Kidney epithelial cell (primary cell): ENCODE measurements at regions not wholly inside any gene's neighbourhood (a gene's known extent, or its start where the extent isn't known, plus 50 kb on each side); places are given as distances from the start of the nearest gene placed in this dataset.
"Not testable (repeated sequence)": the region's sequence is repeated elsewhere in the genome, so short reads cannot be mapped to it uniquely, and the experiment has no call there.

Experiments
- DNase-seq: peaks from one replicate; pipeline ENCODE4 v3.0.0-alpha.2; 2010; ENCODE audit warnings: low read depth
- H3K27me3 ChIP-seq: 2 replicates; pipeline ENCODE4 v1.6.0; 2011; ENCODE audit warnings: low read length; ENCODE audit not compliant: control insufficient read depth, insufficient read depth
- H3K36me3 ChIP-seq: 2 replicates; pipeline ENCODE4 v1.5.1; 2011; ENCODE audit warnings: low read length; ENCODE audit not compliant: control insufficient read depth, insufficient read depth
- H3K4me3 ChIP-seq: 2 replicates; pipeline ENCODE4 v1.5.1; 2011; ENCODE audit warnings: low read depth, mild to moderate bottlenecking, control low read depth, low read length
- CTCF ChIP-seq: IDR thresholded peaks from 2 replicates; pipeline ENCODE4 v1.5.1; 2011; ENCODE audit warnings: mild to moderate bottlenecking, moderate library complexity, low read length, control low read depth, inconsistent platforms; ENCODE audit not compliant: insufficient read depth, poor library complexity, severe bottlenecking

- Histone ChIP-seq H3K27me3 (no peaks in the 10 kb centered on the region), H3K4me3 (no peak overlapping the region), H3K36me3 (no peaks in the 10 kb centered on the region)
- DNase-seq: no peak
- no peak for TF ChIP-seq CTCF
Observed at GRCh38 chr1:196160066-196160795, 448.0 kb downstream of the KCNT2 start.

GRCh38 chr1:196155586-196155985 lies 452.7 kb downstream of the KCNT2 start:
- TF ChIP-seq CTCF: no peak
- no peak for DNase-seq
- no peaks in the 10 kb centered on the region for H3K27me3 ChIP-seq
- H3K36me3 ChIP-seq: no peaks in the 10 kb centered on the region
- H3K4me3 ChIP-seq: no peak overlapping the region

- DNase-seq: no peak
- no peak for TF ChIP-seq CTCF
- Histone ChIP-seq H3K4me3 (no peak overlapping the region), H3K36me3 (no peaks in the 10 kb centered on the region), H3K27me3 (no peaks in the 10 kb centered on the region)
Observed at GRCh38 chr1:196152975-196153374, 455.3 kb downstream of the KCNT2 start.

GRCh38 chr1:196152086-196152485 lies 456.2 kb downstream of the KCNT2 start:
- Histone ChIP-seq H3K27me3 (no peaks in the 10 kb centered on the region), H3K36me3 (no peaks in the 10 kb centered on the region), H3K4me3 (no peak overlapping the region)
- no peak for TF ChIP-seq CTCF
- no peak for DNase-seq

GRCh38 chr1:196148367-196148970 lies 459.8 kb downstream of the KCNT2 start:
- peak; percentile 31 for TF ChIP-seq CTCF
- DNase-seq: no peak

GRCh38 chr1:196147530-196147929 lies 460.7 kb downstream of the KCNT2 start:
- TF ChIP-seq CTCF: no peak
- Histone ChIP-seq H3K27me3 (no peaks in the 10 kb centered on the region), H3K36me3 (no peaks in the 10 kb centered on the region), H3K4me3 (no peak overlapping the region)
- DNase-seq: no peak

More at GRCh38 chr1:196148367-196148970, 459.8 kb downstream of the KCNT2 start:
- Histone ChIP-seq H3K27me3 (no peaks in the 10 kb centered on the region), H3K36me3 (no peaks in the 10 kb centered on the region), H3K4me3 (no peak overlapping the region)

GRCh38 chr1:196145151-196145550 lies 463.1 kb downstream of the KCNT2 start:
- not testable (repeated sequence) for H3K4me3 ChIP-seq, H3K27me3 ChIP-seq, H3K36me3 ChIP-seq, DNase-seq
